NOMO-1 treated with dmso at 0.1 percent for 144 hours (cell line): ENCODE measurements at regions not wholly inside any gene's neighbourhood (a gene's known extent, or its start where the extent isn't known, plus 50 kb on each side); places are given as distances from the start of the nearest gene placed in this dataset.

Source experiments
- DNase-seq: peaks from one replicate; lab custom pipeline; 2025; ENCODE audit not compliant: unreplicated experiment; lab: John Stamatoyannopoulos, UW

GRCh38 chr1:37128091-37128490, 93.8 kb upstream of the GRIK3 start:
- no peak for DNase-seq

- no peak for DNase-seq
These were observed 96.1 kb upstream of the GRIK3 start for GRCh38 chr1:37130221-37130948.

GRCh38 chr1:37131281-37131680, 97.0 kb upstream of the GRIK3 start:
- no peak for DNase-seq

GRCh38 chr1:37133276-37134145, 99.2 kb upstream of the GRIK3 start:
- no peak for DNase-seq

- no peak for DNase-seq
These were observed 100.3 kb upstream of the GRIK3 start for GRCh38 chr1:37134599-37134998.

- DNase-seq = no peak
These were observed 100.7 kb upstream of the GRIK3 start for GRCh38 chr1:37135032-37135431.

GRCh38 chr1:37137014-37137413, 102.7 kb upstream of the GRIK3 start:
- DNase-seq = no peak

- no peak for DNase-seq
These were observed 103.3 kb upstream of the GRIK3 start for GRCh38 chr1:37137601-37138000.

- no peak for DNase-seq
These were observed 109.5 kb upstream of the GRIK3 start for GRCh38 chr1:37143800-37144199.

- no peak for DNase-seq
These were observed 111.8 kb upstream of the GRIK3 start for GRCh38 chr1:37146071-37146470.

GRCh38 chr1:37147392-37147831, 113.1 kb upstream of the GRIK3 start:
- no peak for DNase-seq

GRCh38 chr1:37147906-37148305, 113.6 kb upstream of the GRIK3 start:
- DNase-seq = no peak

- no peak for DNase-seq
These were observed 114.3 kb upstream of the GRIK3 start for GRCh38 chr1:37148663-37149062.

GRCh38 chr1:37149296-37149695, 115.0 kb upstream of the GRIK3 start:
- no peak for DNase-seq

- DNase-seq = no peak
These were observed 116.7 kb upstream of the GRIK3 start for GRCh38 chr1:37150986-37151385.

GRCh38 chr1:37151789-37152188, 117.5 kb upstream of the GRIK3 start:
- no peak for DNase-seq

- DNase-seq = no peak
These were observed 118.2 kb upstream of the GRIK3 start for GRCh38 chr1:37152491-37152890.

GRCh38 chr1:37153116-37154100, 119.1 kb upstream of the GRIK3 start:
- DNase-seq = no peak

- no peak for DNase-seq
These were observed 122.3 kb upstream of the GRIK3 start for GRCh38 chr1:37156646-37157045.

GRCh38 chr1:37157634-37158033, 123.3 kb upstream of the GRIK3 start:
- DNase-seq = no peak

GRCh38 chr1:37158113-37158749, 123.9 kb upstream of the GRIK3 start:
- DNase-seq = no peak
